Kidney capillary endothelial cell (primary cell): ENCODE measurements at regions not wholly inside any gene's neighbourhood (a gene's known extent, or its start where the extent isn't known, plus 50 kb on each side); places are given as distances from the start of the nearest gene placed in this dataset.
A peak's percentile ranks its signal among the peaks of the same experiment; 100 is the strongest.

Experiments used
- DNase-seq: peaks from one replicate; pipeline ENCODE4 v3.0.0-alpha.2; 2018; ENCODE audit warnings: low spot score

DNA sequence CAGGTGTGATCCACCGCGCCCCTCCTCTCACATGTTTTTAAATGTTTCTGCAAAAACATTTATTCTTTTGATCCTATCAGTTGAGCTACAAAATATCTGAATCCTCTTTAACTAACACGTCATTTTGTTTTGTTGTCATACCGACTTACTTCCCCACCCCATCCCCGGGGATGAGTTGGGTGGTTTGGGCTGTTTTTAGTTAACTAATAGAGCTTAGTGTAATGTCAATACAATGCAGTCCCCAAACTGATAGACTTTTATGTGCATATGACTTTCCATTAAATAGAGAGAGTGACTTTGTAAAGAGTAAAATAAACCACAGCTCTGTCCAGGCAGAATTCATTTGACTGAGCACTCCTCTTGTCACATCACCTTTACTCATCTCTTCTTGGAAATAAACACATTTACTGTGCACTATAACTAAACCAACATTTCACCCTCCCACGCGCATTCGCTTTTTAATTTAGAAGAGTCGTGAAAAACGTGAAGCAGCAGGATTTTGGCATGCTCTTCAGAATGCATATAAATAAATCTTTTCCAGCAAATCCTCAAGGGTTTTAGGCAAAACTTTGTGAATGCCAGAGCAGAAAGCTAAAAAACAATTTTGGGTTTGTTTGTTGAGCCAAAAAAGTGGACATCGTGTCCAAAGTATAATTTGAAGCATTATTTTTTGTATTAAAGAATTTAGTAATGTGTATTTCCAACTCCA lies 187.4 kb upstream of the MGMT start:
- no peak for DNase-seq

- no peak for DNase-seq
These were observed 186.9 kb upstream of the MGMT start for GRCh38 chr10:129280155-129280502.

GRCh38 chr10:129280908-129281586 lies 186.0 kb upstream of the MGMT start:
- no peak for DNase-seq

DNA sequence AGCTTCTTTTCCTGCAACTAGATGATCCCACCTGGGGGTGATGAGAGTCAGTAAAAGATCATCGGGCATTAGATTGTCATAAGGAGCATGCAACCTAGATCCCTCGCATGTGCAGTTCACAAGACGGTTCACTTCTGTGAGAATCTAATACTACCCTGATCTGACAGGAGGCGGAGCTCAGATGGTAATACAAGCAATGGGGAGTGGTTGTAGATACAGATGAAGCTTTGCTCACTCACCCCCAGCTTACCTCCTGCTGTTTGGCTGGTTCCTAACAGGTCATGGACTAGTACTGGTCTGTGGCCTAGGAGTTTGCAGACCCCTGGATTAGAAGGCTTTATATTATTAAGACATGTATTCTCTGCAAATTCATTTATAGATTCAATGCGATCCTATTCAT lies 181.6 kb upstream of the MGMT start:
- no peak for DNase-seq

GRCh38 chr10:129288999-129289584 lies 177.9 kb upstream of the MGMT start:
- DNase-seq = no peak

DNA sequence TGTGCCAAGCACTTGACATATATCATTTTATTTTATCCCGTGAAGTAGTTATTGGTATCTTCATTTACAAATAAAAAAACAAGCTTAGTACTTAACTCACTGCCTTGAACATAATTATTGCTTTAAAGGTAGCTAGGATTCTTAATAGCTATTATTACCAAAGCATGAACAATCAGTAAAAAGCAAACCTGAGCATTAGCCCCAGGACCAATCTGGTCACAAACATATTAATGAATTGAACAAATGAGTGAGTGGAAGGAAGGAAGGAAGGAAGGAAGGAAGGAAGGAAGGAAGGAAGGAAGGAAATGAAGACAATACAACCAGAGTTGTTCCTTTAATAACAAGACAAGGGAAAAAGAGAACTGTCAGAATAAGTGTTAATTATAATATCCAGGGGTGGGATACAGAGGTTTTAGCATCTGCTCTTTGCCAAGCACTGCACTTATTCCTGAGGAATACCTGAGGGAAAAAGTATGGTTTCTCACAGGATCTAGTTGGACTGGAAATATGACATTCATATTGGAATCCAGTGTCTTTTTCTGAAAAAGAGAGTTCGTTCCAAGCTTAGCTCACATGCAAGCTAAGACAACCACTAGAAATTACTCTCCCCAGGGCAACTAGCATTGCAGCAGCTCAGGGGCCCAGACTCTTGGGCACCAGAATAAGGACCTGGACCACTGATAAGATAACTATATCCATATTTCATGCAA lies 172.9 kb upstream of the MGMT start:
- DNase-seq = no peak

DNA sequence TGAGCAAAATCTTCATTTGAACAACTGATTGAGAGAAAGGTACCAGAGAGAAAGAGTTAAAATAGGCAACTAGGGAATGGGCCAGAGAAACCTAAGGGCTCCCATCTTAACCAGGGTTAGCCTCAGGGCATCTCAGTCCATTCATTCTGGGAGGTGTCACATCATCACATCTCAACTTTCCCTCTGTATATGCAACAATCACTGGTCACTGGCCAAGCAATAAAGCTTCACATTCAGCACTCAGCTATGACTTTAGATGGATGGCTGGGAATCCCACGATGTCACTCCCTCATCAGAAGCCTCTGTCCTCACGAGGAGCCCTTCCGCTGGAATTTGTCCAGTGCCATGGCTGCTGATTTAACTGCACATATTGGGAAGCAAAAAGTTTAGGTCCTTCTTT lies 172.1 kb upstream of the MGMT start:
- no peak for DNase-seq

GRCh38 chr10:129305046-129305445 lies 162.0 kb upstream of the MGMT start:
- peak; percentile 80 for DNase-seq

GRCh38 chr10:129307141-129307540 lies 159.9 kb upstream of the MGMT start:
- DNase-seq = no peak

DNA sequence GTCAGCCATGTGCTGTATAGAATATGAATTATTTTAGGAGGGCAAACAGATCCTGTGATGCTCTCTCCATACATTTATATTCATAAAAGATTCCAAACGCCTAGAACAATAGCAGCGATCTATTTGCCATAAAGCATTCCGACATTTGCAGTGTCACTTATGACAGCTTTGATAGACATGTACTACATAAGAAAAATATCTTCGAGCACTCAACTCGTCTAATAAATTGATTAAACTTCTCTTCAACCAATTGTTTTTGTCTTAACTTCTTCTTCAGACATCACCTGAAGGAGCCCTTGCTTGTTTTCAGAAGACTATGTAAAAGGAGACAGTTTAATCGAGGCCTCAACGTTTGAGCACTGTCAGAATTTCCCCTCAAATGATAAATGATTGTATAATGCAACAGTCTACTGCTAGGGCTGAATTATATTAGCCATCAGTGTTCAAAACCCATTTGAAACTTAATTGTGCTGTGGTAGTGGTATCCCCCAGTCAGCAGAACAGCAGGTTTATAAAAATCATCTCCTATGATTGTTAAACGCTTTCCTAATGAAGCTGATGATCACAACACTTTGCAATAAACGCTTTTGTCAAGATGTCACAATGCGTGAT lies 158.0 kb upstream of the MGMT start:
- DNase-seq = no peak

DNA sequence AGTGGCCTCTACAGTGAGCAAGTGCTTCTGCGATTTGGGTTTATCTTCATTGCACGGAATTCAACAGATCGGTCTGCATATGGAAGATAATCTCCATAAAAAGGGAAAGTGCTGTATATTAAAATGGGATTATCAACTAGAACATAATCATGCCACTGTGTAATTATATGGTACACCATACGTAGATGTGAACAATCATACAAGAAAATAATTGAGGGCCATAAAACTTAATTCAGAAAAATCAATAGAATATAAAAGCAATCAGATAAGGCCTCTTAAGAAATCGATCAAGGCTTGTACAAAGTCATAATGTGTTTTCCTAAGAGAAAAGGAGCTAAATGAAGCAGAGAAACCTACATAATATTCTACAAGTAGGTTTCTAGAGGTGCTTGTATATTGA lies 157.5 kb upstream of the MGMT start:
- no peak for DNase-seq

GRCh38 chr10:129310881-129311280 lies 156.2 kb upstream of the MGMT start:
- DNase-seq = no peak

DNA sequence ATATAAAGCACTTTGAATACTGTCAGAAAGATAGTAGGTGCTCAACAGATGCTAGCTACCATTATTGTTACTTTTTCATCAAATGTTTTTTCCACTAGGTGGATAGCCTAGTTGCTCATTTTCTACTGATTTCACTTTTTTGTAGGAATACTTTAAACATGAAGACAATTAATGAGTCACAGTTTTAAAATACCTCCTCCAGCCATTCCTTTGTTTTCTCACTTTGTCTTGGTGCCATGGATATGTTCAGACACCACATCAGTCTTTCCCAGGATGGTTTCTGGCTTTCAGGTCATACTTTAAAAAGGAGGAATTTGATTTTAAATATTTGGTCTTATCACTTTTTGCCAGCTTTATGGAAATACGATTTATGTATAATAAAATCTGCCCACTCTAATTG lies 147.1 kb upstream of the MGMT start:
- DNase-seq = peak; percentile 30

GRCh38 chr10:129320340-129320739 lies 146.7 kb upstream of the MGMT start:
- no peak for DNase-seq

DNA sequence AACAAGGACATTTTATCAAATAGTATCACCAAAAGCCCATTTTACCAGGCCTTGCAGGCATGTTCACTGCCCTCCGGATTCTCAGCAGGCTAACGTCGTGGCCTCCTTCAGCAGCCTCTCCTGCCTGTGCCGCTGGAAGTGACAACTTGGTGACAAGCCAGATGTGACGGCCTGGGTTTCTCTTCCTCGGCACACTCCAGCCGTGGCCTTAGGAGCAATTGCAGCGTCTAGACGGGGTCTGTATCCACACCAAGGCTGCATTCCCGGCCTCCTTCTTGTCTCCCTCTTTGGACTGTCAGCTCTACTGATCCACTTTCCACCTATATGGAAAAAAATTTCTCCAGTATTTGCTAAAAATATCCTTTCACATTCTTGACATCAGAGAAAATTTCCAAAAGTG lies 145.3 kb upstream of the MGMT start:
- no peak for DNase-seq

DNA sequence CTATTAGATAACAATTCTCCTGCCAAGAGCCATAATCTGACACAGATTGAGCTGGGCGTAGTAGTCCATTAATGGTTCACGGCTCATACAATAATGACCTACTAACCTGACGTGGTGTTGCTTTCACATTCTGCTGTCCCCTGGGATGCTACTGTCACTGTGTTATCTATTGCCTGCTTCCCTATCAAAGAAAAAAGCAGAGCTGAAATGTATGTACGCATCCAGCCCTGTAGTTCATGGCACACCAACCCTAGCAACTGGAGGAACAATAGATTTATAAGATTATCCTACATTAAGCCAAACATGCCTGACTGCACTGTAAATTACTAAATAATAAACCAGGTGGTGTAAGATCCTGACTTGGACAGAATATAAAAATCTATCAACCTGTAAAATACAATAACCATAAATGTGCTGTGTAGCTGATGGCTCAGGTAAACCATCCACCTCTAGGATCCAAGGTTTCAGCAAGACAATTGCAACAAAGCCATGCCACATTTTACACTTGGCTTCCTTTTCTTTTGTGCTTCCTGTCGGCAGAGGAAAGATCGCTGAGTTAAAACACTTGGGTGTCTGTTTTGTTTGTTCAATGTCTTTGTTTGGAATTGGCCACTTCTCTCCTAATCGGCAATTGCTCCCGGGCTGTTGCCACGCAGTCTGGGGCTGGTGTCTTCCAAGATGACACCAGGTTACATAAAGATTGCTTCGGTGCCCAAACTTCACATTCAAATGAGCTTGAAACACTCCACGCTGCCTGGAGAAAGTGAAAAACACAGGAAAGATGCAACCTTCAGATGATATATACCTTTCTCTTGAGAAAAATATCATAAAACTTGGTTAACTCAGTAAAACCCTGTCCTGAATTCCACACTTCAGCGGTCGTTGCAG lies 143.9 kb upstream of the MGMT start:
- DNase-seq = no peak

DNA sequence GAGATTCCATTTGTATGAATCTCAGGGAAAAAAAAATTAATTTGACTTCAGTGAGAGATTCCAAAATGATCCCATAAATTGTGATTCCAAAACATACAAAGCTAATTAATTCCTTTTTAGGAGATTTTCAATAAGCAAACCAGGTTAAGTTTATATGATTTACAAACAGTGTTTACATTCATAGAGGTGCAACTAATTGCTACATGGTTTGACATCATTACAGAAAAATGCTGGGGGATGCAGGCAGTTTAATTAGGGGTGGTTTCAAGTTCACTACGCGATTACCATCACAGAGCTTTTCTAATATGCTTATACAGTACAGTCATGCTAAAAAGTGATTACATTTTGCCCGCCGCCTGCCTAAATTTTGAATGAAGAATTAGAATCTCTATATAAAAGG lies 143.2 kb upstream of the MGMT start:
- DNase-seq = no peak

DNA sequence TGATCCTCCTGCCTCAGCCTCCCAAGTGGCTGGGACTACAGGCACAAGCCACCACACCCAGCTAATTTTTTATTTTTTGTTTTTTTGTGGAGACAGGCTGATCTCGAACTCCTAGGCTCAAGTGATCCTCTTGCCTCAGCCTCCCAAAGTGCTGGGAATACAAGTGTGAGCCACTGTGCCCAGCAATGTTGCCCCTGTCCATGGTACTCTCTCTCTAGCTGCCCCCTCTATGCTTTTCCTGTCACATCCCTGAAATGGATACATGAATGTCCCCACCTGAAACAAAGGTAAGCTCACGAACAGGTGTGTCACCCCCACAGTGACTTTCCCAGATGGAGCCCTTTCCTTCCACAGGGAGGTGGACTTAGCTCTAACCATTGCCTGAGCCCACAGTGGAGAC lies 141.1 kb upstream of the MGMT start:
- DNase-seq = no peak

DNA sequence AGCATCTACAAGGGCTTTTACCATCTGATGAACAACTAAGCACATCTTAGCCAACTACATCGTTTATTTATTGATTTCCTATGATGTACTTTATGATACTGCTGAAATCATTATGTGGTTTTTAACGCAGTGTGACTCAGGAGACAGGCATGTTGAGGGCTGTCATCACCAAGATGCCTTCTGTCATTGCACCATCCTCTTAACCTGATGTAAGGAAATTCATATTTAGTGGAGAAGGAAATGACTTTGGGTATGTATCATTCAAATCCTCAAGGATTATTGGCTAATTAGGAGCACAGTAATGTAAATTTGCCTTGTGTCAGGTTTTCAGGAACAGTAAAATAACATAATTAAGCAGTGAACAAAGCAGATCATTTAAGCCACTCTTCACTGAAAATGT lies 138.5 kb upstream of the MGMT start:
- DNase-seq = peak; percentile 75

DNA sequence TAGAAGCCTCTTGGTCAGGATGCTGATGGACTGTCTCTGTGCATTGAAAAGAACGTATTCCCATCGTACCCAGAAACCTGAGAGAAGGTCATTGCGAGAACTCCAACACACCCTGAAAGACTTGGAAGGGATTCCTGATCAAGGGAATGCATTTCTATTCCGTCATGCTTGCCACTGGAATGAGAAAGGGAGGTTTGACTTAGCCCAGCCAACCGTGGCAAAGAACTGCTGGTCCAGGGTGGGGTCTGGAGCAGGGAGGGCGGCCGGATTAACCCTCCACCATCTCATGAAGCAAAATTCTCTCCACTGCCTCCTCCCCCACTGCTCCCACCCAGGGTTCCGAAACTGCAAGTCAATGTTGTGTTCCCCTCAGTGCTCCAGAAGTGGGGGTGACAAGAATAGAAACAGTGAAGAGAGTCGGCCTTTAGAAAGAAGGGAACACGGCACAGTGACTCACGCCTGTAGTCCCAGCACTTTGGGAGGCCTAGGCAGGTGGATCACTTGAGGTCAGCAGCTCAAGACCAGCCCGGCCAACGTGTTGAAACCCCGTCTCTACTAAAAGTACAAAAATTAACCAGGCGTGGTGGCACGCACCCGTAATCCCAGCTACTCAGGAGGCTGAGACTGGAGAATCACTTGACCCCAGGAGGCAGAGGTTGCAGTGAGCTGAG lies 137.5 kb upstream of the MGMT start:
- no peak for DNase-seq

DNA sequence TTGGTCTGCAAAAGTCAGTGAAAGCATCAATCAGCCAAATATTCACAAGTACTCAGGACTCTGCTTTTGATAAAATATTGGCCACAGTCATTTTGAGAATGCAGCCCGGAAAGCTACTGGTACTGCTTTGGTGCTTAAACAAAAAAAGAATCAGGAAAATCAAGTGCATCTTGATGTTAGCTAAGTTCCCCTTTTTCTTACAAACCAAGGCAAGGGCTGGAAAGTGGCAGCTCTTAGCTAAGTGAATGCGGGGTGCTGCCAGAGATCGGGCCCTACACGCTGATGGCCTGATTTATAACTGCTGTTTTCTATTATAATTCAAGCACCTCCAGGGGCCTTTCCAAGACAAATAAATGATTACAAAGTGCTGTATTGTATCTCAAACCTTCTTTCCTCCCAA lies 136.8 kb upstream of the MGMT start:
- no peak for DNase-seq
